ENCODE measurements at regions not wholly inside any gene's neighbourhood (a gene's known extent, or its start where the extent isn't known, plus 50 kb on each side); places are given as distances from the start of the nearest gene placed in this dataset.

DNA sequence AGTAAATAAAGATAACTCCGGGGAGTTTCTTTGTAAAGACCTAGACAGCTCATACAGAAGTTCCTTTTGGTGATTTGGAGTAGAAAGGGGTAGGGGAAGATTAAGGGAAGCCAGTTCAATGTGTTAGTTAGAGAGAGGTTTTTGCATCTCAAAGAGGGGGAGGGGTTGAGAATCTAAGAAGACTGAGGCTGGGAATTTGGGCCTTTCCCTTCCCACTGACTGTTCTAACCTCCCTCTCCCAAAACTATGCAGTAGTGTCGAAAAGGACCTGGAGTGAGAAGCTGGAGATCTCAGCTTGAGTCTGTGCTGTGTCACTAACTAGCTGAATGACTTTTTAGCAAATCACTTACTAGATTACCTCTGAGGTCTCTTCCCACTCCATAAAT, 55.7 kb upstream of the CCDC160 start:
- 33 to 74% methylated on average over 2 of the region's 2 CpGs for WGBS, 2 donors
- DNase-seq, result no peak
- Histone ChIP-seq H3K4me1 (ENCODE audit: control insufficient read depth in 1 of 2, insufficient read depth in 2 of 2, low read length in 2 of 2) (no peaks in the 10 kb centered on the region), H3K27me3 (ENCODE audit: control insufficient read depth in 1 of 2, insufficient read depth in 2 of 2, low read length in 1 of 2) (no peaks in the 10 kb centered on the region), H3K36me3 (ENCODE audit: control insufficient read depth in 1 of 2, insufficient read depth in 2 of 2, low read length in 1 of 2) (no peaks in the 10 kb centered on the region), H3K27ac (ENCODE audit: low read depth in 1 of 2, low read length in 2 of 2) (no peak overlapping the region), H3K4me3 (ENCODE audit: low read length in 2 of 2) (no peak overlapping the region), H3K9me3 (ENCODE audit: control insufficient read depth, low read length) (no peaks in the 10 kb centered on the region)
- intact Hi-C loops (cut with DNase I), result no loop called here
- ATAC-seq (ENCODE audit: low FRiP score), result no peak

DNA sequence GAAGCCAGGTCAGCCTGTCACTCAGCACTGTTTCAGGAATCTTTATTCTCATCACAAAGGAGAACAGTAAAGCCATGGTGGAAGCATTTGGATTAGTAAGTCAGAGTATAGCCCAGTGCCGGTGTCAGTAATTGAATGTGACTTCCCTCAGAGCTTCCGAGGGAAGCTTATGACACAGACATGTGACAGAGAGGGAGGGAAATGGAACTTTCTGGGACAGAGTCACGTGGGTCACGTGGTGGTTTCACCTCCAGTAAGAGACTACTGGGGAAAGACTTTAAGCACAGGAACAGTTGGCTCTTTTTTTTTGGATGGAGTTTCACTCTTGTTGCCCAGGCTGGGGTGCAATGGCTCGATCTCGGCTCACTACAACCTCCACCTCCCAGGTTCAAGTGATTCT, 53.3 kb upstream of the CCDC160 start:
- H3K9me3 ChIP-seq (ENCODE audit: control insufficient read depth, low read length), result no peaks in the 10 kb centered on the region
- no peak overlapping the region for H3K4me3 ChIP-seq (ENCODE audit: low read length in 2 of 2)
- H3K27me3 ChIP-seq (ENCODE audit: control insufficient read depth in 1 of 2, insufficient read depth in 2 of 2, low read length in 1 of 2), result no peaks in the 10 kb centered on the region
- no peak overlapping the region for H3K27ac ChIP-seq (ENCODE audit: low read depth in 1 of 2, low read length in 2 of 2)
- WGBS, 2 donors, result 73 to 88% methylated on average over 6 of the region's 6 CpGs
- DNase-seq, result no peak
- intact Hi-C loops (cut with DNase I), result no loop called here
- ATAC-seq (ENCODE audit: low FRiP score), result no peak
- no peaks in the 10 kb centered on the region for H3K36me3 ChIP-seq (ENCODE audit: control insufficient read depth in 1 of 2, insufficient read depth in 2 of 2, low read length in 1 of 2)
- H3K4me1 ChIP-seq (ENCODE audit: control insufficient read depth in 1 of 2, insufficient read depth in 2 of 2, low read length in 2 of 2), result no peaks in the 10 kb centered on the region

GRCh38 chrX:134184936-134185335, 52.0 kb upstream of the CCDC160 start:
- WGBS, 2 donors, result 13 to 59% methylated on average over 1 of the region's 1 CpG
- intact Hi-C loops (cut with DNase I), result no loop called here
- H3K27me3 ChIP-seq (ENCODE audit: control insufficient read depth in 1 of 2, insufficient read depth in 2 of 2, low read length in 1 of 2), result no peaks in the 10 kb centered on the region
- H3K4me1 ChIP-seq (ENCODE audit: control insufficient read depth in 1 of 2, insufficient read depth in 2 of 2, low read length in 2 of 2), result no peaks in the 10 kb centered on the region
- no peaks in the 10 kb centered on the region for H3K9me3 ChIP-seq (ENCODE audit: control insufficient read depth, low read length)
- no peak overlapping the region for H3K4me3 ChIP-seq (ENCODE audit: low read length in 2 of 2)
- no peak overlapping the region for H3K27ac ChIP-seq (ENCODE audit: low read depth in 1 of 2, low read length in 2 of 2)
- no peak for DNase-seq
- no peak for ATAC-seq (ENCODE audit: low FRiP score)
- no peaks in the 10 kb centered on the region for H3K36me3 ChIP-seq (ENCODE audit: control insufficient read depth in 1 of 2, insufficient read depth in 2 of 2, low read length in 1 of 2)

DNA sequence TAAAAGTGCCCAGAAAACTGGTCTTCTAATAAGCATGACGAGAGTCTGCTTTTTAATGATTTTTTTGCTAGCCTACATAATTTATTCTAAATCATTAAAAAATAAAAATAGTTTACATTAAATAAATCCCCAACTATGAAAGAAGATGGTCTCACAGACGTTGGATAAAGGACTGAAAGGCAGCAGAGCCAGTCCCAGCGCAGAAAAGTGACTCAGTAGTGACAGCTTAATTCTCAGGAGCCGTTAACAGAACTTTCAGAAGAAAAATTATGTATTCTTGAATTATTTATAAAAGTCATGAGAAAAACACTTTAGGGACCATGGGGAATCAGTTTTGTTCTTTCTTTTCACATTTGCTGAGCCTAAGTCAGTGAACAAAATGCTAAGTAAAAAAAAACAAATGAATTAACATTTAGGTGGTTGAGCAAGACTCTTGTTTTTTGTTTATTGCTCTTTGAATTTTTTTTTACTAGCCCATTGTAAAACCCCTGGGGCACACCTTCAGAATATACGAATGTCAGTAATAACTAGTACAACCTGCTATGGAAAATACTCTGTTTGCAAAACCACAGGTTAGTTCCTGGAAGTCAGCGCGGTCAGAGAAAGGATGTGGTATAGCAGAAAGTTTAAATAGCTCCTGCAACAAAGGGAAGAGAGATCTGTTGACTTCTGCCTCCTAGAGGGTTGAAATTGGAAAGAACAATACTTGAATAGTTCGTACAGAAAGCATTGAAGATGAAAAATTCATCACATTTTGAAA, 50.4 kb upstream of the CCDC160 start:
- Histone ChIP-seq H3K9me3 (ENCODE audit: control insufficient read depth, low read length) (no peaks in the 10 kb centered on the region), H3K4me1 (ENCODE audit: control insufficient read depth in 1 of 2, insufficient read depth in 2 of 2, low read length in 2 of 2) (no peaks in the 10 kb centered on the region), H3K27me3 (ENCODE audit: control insufficient read depth in 1 of 2, insufficient read depth in 2 of 2, low read length in 1 of 2) (no peaks in the 10 kb centered on the region), H3K27ac (ENCODE audit: low read depth in 1 of 2, low read length in 2 of 2) (no peak overlapping the region), H3K4me3 (ENCODE audit: low read length in 2 of 2) (no peak overlapping the region), H3K36me3 (ENCODE audit: control insufficient read depth in 1 of 2, insufficient read depth in 2 of 2, low read length in 1 of 2) (no peaks in the 10 kb centered on the region)
- DNase-seq (no peak), ATAC-seq (ENCODE audit: low FRiP score) (no peak)
- intact Hi-C loops (cut with DNase I), result no loop called here
- 24 to 29% methylated on average over 8 of the region's 8 CpGs for WGBS, 2 donors

Data from aorta (tissue), 5 donors.